ENCODE measurements at regions not wholly inside any gene's neighbourhood (a gene's known extent, or its start where the extent isn't known, plus 50 kb on each side); places are given as distances from the start of the nearest gene placed in this dataset.
A peak's percentile ranks its signal among the peaks of the same experiment; 100 is the strongest.

GRCh38 chr2:129062146-129062912 lies 743.7 kb upstream of the HS6ST1 start:
- DNase-seq = no peak

GRCh38 chr2:129067070-129067469 lies 748.4 kb upstream of the HS6ST1 start:
- no peak for DNase-seq

- DNase-seq = no peak
These were observed 749.3 kb upstream of the HS6ST1 start for GRCh38 chr2:129067953-129068352.

- DNase-seq = no peak
These were observed 749.9 kb upstream of the HS6ST1 start for GRCh38 chr2:129068543-129068942.

- peak; percentile 67 for DNase-seq
These were observed 751.4 kb upstream of the HS6ST1 start for GRCh38 chr2:129069875-129070594.

GRCh38 chr2:129070663-129071062 lies 752.0 kb upstream of the HS6ST1 start:
- DNase-seq = peak; percentile 2

- no peak for DNase-seq
These were observed 752.9 kb upstream of the HS6ST1 start for GRCh38 chr2:129071531-129071930.

GRCh38 chr2:129074298-129074920 lies 755.7 kb upstream of the HS6ST1 start:
- DNase-seq = no peak

GRCh38 chr2:129078548-129078947 lies 759.9 kb upstream of the HS6ST1 start:
- no peak for DNase-seq

GRCh38 chr2:129080715-129081476 lies 762.2 kb upstream of the HS6ST1 start:
- DNase-seq = no peak

- no peak for DNase-seq
These were observed 766.7 kb upstream of the HS6ST1 start for GRCh38 chr2:129085386-129085785.

GRCh38 chr2:129087133-129087813 lies 768.6 kb upstream of the HS6ST1 start:
- no peak for DNase-seq

- DNase-seq = no peak
These were observed 773.0 kb upstream of the HS6ST1 start for GRCh38 chr2:129091620-129092019.

GRCh38 chr2:129092956-129093355 lies 774.3 kb upstream of the HS6ST1 start:
- DNase-seq = peak; percentile 89

GRCh38 chr2:129101186-129101585 lies 782.5 kb upstream of the HS6ST1 start:
- DNase-seq = no peak

GRCh38 chr2:129103936-129104878 lies 785.5 kb upstream of the HS6ST1 start:
- DNase-seq = peak; percentile 24

- DNase-seq = no peak
These were observed 793.5 kb upstream of the HS6ST1 start for GRCh38 chr2:129112181-129112580.

- DNase-seq = no peak
These were observed 795.1 kb upstream of the HS6ST1 start for GRCh38 chr2:129113776-129114175.

GRCh38 chr2:129117434-129117833 lies 798.8 kb upstream of the HS6ST1 start:
- DNase-seq = no peak

GRCh38 chr2:129118296-129118695 lies 799.6 kb upstream of the HS6ST1 start:
- no peak for DNase-seq

- DNase-seq = no peak
These were observed 810.4 kb upstream of the HS6ST1 start for GRCh38 chr2:129129087-129129486.

Data from DMS153 (cell line).